HL-60 (cell line): ENCODE measurements at regions not wholly inside any gene's neighbourhood (a gene's known extent, or its start where the extent isn't known, plus 50 kb on each side); places are given as distances from the start of the nearest gene placed in this dataset.

Source experiments
- GABPA ChIP-seq: IDR thresholded peaks from 2 replicates; pipeline ENCODE4 v1.6.1; 2012; ENCODE audit warnings: low read depth
- POLR2AphosphoS5 ChIP-seq: IDR thresholded peaks from 2 replicates; pipeline ENCODE4 v1.6.1; 2012; ENCODE audit warnings: low read depth
- SPI1 ChIP-seq: IDR thresholded peaks from 2 replicates; pipeline ENCODE4 v1.6.1; 2012; ENCODE audit warnings: low read depth, mild to moderate bottlenecking, borderline replicate concordance
- TF ChIP-seq, protein P1 (sequence below): IDR thresholded peaks from one replicate; pipeline ENCODE4 v1.5.1; 2011; ENCODE audit warnings: low read length, control low read depth, inconsistent platforms; ENCODE audit not compliant: insufficient read depth
- TF ChIP-seq, protein P2 (sequence below): IDR thresholded peaks from 2 replicates; pipeline ENCODE4 v1.6.1; 2012; ENCODE audit warnings: low read depth; ENCODE audit not compliant: insufficient replicate concordance

DNA sequence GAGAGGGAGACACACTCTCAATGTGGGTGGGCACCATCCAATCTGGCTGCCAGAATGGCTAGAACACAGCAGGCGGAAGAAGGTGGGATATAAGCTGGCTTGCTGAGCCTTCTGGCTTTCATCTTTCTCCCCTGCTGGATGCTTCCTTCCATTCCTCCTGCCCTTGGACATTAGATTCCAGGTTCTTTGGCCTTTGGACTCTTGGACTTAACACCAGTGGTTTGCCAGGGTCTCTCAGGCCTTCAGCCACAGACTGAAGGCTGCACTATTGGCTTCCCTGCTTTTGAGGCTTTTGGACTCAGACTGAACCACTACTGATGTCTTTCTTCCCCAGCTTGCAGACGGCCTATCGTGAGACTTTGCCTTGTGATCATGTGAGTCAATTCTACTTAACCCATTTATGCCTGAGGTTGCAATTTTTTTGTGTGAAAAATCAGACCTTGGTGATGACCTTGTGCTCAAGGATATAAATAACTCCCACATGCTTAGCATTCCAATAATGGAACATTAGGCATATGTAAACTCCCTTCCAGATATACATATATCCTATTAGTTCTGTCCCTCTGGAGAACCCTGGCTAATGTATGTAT is 56.7 kb upstream of the CD55 start:
- TF ChIP-seq, protein P1, sequence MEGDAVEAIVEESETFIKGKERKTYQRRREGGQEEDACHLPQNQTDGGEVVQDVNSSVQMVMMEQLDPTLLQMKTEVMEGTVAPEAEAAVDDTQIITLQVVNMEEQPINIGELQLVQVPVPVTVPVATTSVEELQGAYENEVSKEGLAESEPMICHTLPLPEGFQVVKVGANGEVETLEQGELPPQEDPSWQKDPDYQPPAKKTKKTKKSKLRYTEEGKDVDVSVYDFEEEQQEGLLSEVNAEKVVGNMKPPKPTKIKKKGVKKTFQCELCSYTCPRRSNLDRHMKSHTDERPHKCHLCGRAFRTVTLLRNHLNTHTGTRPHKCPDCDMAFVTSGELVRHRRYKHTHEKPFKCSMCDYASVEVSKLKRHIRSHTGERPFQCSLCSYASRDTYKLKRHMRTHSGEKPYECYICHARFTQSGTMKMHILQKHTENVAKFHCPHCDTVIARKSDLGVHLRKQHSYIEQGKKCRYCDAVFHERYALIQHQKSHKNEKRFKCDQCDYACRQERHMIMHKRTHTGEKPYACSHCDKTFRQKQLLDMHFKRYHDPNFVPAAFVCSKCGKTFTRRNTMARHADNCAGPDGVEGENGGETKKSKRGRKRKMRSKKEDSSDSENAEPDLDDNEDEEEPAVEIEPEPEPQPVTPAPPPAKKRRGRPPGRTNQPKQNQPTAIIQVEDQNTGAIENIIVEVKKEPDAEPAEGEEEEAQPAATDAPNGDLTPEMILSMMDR, result no peak
- no peak for TF ChIP-seq GABPA
- no peak for TF ChIP-seq POLR2AphosphoS5
- TF ChIP-seq, protein P2, sequence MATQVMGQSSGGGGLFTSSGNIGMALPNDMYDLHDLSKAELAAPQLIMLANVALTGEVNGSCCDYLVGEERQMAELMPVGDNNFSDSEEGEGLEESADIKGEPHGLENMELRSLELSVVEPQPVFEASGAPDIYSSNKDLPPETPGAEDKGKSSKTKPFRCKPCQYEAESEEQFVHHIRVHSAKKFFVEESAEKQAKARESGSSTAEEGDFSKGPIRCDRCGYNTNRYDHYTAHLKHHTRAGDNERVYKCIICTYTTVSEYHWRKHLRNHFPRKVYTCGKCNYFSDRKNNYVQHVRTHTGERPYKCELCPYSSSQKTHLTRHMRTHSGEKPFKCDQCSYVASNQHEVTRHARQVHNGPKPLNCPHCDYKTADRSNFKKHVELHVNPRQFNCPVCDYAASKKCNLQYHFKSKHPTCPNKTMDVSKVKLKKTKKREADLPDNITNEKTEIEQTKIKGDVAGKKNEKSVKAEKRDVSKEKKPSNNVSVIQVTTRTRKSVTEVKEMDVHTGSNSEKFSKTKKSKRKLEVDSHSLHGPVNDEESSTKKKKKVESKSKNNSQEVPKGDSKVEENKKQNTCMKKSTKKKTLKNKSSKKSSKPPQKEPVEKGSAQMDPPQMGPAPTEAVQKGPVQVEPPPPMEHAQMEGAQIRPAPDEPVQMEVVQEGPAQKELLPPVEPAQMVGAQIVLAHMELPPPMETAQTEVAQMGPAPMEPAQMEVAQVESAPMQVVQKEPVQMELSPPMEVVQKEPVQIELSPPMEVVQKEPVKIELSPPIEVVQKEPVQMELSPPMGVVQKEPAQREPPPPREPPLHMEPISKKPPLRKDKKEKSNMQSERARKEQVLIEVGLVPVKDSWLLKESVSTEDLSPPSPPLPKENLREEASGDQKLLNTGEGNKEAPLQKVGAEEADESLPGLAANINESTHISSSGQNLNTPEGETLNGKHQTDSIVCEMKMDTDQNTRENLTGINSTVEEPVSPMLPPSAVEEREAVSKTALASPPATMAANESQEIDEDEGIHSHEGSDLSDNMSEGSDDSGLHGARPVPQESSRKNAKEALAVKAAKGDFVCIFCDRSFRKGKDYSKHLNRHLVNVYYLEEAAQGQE, result no peak
- no peak for TF ChIP-seq SPI1
